Posterior vena cava (tissue), 2 donors: ENCODE measurements at regions not wholly inside any gene's neighbourhood (a gene's known extent, or its start where the extent isn't known, plus 50 kb on each side); places are given as distances from the start of the nearest gene placed in this dataset.

Experiments
- DNase-seq: peaks from one replicate; pipeline ENCODE4 v3.0.0-alpha.2; 2020; ENCODE audit warnings: low spot score
- intact Hi-C, 2 donors: fragments of 100-400 bp; cut with DNase I; formaldehyde crosslinking; loops; one replicate each; pipeline versions ENCODE4 v1.14.1 to v1.14.2; 2022 to 2023
- donor health status: DM: yes; HTN: yes; CAD: no.
- donor health status: DM: yes; HTN: yes; CAD: no.

GRCh38 chr13:74710006-74710405 is 575.8 kb upstream of the KLF12 start:
- no peak for DNase-seq
- intact Hi-C loops, result no loop called here

GRCh38 chr13:74709226-74709625 is 575.0 kb upstream of the KLF12 start:
- no peak for DNase-seq
- intact Hi-C loops, result loop anchor here in 1 of 2 donors (5.0 kb wide), 1 partner anchor 617 kb away; no protein-coding TSS in a partner anchor

- DNase-seq, result no peak
- intact Hi-C loops, result loop anchor here in 1 of 2 donors (5.0 kb wide), 1 partner anchor 616 kb away; no protein-coding TSS in a partner anchor
These were observed 574.4 kb upstream of the KLF12 start for GRCh38 chr13:74708629-74709028.

GRCh38 chr13:74707291-74707690 is 573.1 kb upstream of the KLF12 start:
- no peak for DNase-seq
- intact Hi-C loops, result loop anchor here in 1 of 2 donors (5.0 kb wide), 1 partner anchor 615 kb away; no protein-coding TSS in a partner anchor

- intact Hi-C loops, result loop anchor here in 1 of 2 donors (5.0 kb wide), 1 partner anchor 614 kb away; no protein-coding TSS in a partner anchor
- no peak for DNase-seq
These were observed 572.6 kb upstream of the KLF12 start for GRCh38 chr13:74706801-74707200.

- DNase-seq, result no peak
- intact Hi-C loops, result loop anchor here in 1 of 2 donors (5.0 kb wide), 1 partner anchor 613 kb away; no protein-coding TSS in a partner anchor
These were observed 571.2 kb upstream of the KLF12 start for GRCh38 chr13:74705438-74705837.

- intact Hi-C loops, result no loop called here
- no peak for DNase-seq
These were observed 569.7 kb upstream of the KLF12 start for GRCh38 chr13:74703855-74704387.

- intact Hi-C loops, result no loop called here
- no peak for DNase-seq
These were observed 562.1 kb upstream of the KLF12 start for GRCh38 chr13:74696148-74696922.

GRCh38 chr13:74695021-74695800 is 561.0 kb upstream of the KLF12 start:
- DNase-seq, result no peak
- intact Hi-C loops, result no loop called here

GRCh38 chr13:74687442-74688182 is 553.4 kb upstream of the KLF12 start:
- intact Hi-C loops, result no loop called here
- no peak for DNase-seq

GRCh38 chr13:74683411-74683810 is 549.2 kb upstream of the KLF12 start:
- DNase-seq, result no peak
- intact Hi-C loops, result no loop called here

- intact Hi-C loops, result no loop called here
- no peak for DNase-seq
These were observed 548.5 kb upstream of the KLF12 start for GRCh38 chr13:74682746-74683145.

- intact Hi-C loops, result no loop called here
- no peak for DNase-seq
These were observed 547.7 kb upstream of the KLF12 start for GRCh38 chr13:74681891-74682290.

GRCh38 chr13:74678308-74678965 is 544.2 kb upstream of the KLF12 start:
- intact Hi-C loops, result no loop called here

GRCh38 chr13:74675972-74676371 is 541.8 kb upstream of the KLF12 start:
- no peak for DNase-seq
- intact Hi-C loops, result no loop called here

More at GRCh38 chr13:74678308-74678965, 544.2 kb upstream of the KLF12 start:
- DNase-seq, result no peak

- intact Hi-C loops, result no loop called here
- DNase-seq, result no peak
These were observed 541.0 kb upstream of the KLF12 start for GRCh38 chr13:74675182-74675581.

GRCh38 chr13:74674720-74675119 is 540.5 kb upstream of the KLF12 start:
- intact Hi-C loops, result no loop called here
- no peak for DNase-seq

- no peak for DNase-seq
- intact Hi-C loops, result no loop called here
These were observed 534.9 kb upstream of the KLF12 start for GRCh38 chr13:74669149-74669548.

GRCh38 chr13:74667656-74668203 is 533.5 kb upstream of the KLF12 start:
- no peak for DNase-seq
- intact Hi-C loops, result no loop called here
